GM18909 (cell line): ENCODE measurements at regions not wholly inside any gene's neighbourhood (a gene's known extent, or its start where the extent isn't known, plus 50 kb on each side); places are given as distances from the start of the nearest gene placed in this dataset.

Source experiments
- ATAC-seq: cut with Tn5 transposase; IDR thresholded peaks from one replicate; pipeline ENCODE4 v1.9.1; 2021; ENCODE audit warnings: mild to moderate bottlenecking; ENCODE audit not compliant: unreplicated experiment, poor library complexity

DNA sequence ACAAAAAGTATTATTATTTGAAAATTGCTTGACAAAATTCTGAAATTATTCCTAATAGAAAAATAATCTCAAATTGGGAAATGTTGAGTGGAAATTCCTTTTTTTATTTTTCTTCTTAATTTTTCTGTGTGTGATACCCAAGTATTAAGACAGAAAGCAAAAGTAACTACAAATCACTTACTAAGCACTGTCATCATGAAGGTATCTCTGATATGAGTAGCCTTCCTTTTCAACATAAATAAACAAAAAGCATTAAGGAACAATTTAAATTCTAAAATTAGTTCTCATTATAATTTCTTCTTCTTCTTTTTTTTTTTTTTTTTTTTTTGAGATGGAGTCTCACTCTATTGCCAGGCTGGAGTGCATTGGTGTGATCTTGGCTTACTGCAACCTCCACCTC is 174.2 kb upstream of the RBMS1 start:
- ATAC-seq, result no peak

- no peak for ATAC-seq
Observed at GRCh38 chr2:160670618-160671017, 177.0 kb upstream of the RBMS1 start.

GRCh38 chr2:160672211-160672610 is 178.6 kb upstream of the RBMS1 start:
- ATAC-seq, result no peak

DNA sequence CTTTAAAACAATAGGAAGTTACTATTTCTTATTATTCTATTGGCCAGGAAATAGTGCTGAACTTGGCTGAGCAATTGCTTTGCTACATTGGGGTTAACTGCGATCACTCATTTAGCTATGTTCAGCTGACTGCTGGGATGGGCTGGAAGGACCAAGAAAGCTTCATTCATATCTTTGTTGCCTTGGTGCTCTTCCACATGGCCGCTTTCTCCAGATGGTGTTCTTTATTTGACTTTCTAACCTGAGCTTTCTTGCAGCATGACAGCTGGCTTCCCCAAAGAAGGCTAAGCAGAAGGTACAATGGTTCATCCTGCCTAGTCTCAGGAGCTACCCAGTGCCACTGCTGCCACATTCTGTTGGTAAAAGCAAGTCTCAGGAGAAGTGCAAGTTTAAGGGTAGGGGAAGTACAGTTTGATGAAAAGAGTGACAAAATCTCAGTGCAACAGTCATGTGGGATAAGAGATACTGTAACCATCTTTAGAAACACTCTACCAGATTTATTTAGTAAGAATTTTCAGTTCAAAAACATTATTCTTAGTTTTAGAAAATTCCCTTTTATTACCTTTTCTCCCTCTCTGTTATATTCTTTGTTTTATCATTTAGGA is 180.6 kb upstream of the RBMS1 start:
- ATAC-seq, result no peak

DNA sequence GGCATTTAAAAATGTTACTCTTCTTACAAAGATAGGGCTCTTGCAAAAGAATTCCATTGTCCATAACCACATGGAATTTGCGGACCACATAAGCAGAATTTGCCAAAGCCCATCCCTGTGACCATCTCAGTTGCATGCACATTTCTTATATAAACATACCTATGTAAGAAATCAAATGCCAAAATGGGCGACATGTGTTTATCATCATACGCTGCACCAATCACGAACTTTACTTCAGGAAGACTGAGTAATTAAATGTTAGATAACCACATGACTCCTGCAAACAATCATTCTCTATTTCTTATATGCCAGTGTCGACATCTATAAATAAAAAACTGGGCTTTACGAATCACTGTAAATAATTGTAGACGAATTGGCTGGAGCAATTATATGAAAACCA is 186.1 kb upstream of the RBMS1 start:
- ATAC-seq, result no peak

DNA sequence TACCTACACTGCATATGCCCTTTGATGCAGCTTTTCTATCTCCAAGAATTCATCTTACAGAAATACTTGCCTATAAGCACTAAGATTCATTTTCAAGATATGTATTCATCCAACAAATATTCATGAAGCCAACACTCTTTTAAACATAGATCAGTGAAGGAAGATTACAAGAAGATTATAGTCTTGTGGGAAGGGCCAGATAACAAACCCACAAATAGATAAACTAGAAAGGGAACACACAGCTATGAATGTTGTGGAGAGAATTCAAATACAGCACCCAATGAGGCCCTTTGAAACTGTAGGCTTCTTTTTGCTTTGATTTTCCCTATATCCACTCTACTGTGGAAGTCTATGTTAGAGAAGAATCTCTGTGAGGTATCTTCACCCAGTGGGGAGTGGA is 186.7 kb upstream of the RBMS1 start:
- ATAC-seq, result no peak

DNA sequence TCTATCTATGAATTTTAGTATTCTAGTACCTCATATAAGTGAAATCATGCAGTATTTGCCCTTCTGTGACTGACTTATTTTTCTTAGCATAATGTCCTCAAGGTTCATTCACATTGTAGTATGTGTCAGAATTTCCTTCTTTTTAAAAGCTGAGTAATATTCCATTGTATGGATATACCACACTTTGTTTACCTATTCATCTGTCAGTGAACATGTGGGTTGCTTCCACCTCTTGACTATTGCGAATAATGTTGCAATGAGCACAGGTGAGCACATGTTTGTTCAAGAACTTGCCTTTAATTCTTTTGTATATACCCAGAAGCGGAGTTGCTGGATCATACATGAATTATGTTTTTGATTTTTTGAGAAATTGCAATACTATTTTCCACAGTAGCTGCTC is 187.4 kb upstream of the RBMS1 start:
- ATAC-seq, result no peak

- no peak for ATAC-seq
Observed at GRCh38 chr2:160683206-160683605, 189.6 kb upstream of the RBMS1 start.

- ATAC-seq, result no peak
Observed at GRCh38 chr2:160687629-160688028, 194.0 kb upstream of the RBMS1 start.

DNA sequence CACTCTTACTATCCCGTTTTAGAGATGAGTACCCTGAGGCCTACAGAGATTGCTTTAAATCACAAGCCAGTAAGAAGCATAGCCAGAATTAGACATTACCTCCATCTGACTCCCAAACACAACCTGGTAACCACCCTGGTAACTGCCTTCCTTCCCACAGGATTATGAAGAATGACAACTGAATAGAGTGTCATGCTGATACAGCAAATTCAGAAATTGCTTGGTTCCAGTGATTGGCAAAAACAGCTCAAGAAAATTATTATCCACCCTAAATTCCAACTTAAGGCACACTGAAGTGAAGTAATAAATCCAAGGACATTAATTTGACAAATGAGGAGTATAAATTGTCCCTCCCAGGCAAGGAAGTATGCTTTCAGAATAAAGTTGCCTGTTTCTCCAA is 195.8 kb upstream of the RBMS1 start:
- no peak for ATAC-seq

DNA sequence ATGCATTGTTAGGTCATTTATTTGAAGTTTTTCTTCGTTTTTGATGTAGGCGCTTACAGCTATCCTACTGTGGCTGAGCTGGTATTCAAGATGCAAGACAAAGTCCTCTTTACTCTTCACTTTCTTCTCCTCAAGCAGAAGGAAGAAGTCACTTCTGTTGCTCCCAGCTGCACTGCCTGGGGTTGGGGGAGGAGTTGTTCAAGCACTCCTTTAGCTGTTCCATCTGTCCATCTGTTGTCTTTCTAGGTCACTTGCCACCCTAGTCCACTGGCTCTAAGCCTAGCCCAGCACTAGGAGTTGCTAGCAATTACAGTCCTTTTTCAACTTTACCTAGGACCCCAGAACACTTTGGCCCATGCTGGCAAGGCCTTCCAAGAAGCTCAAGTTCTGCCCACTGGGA is 200.6 kb upstream of the RBMS1 start:
- peak; percentile 17 for ATAC-seq

- peak; percentile 76 for ATAC-seq
Observed at GRCh38 chr2:160694631-160695030, 201.0 kb upstream of the RBMS1 start.

DNA sequence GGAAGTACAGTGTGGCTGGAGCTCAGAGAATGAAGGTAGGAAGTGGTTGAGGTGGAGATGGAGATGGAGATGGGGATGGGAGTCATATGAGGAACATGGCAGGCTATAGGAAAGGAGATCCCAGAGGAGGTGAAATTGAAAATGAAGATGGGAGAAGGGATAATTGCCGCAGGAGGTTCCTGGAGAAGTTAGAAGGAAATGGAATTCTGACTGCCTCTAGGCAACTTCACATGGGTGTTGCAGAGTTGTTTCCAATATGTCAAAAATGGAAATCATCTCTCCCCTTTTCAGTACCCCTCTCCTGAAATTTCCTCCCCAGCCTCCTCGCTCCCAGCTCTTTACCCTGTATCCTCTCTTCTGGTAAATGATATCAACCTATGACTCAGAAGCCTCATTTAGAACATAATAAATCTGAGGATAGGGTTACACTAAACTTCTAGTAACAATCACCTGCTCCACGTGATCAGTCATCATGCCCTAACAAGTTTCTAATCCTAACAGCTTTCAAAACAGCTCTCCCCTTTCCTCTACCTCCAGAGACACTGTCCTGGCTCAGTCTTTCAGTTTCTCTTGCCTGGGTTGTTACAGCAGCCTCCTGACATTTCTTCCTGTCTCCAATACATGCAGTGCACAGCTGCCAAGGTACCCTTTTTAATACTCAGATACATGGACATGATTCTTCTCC is 201.9 kb upstream of the RBMS1 start:
- no peak for ATAC-seq

DNA sequence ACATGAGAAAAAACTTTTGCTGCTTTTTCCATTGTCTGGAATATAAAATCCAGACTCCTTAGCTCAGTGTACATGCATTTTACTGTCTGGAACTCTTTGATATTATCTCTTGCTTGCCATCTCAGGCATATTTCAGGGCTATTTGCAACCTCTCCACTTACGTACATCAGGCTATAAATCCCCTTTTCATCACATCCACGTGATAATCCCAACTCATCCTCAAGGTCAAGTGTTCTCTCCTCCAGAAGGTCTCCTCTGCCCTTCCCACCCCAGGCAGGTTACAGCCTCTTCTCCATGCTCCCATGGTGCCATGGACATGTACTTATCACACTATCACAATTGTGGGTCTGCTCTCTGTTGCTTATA is 202.5 kb upstream of the RBMS1 start:
- no peak for ATAC-seq

- ATAC-seq, result no peak
Observed at GRCh38 chr2:160697817-160698216, 204.2 kb upstream of the RBMS1 start.

DNA sequence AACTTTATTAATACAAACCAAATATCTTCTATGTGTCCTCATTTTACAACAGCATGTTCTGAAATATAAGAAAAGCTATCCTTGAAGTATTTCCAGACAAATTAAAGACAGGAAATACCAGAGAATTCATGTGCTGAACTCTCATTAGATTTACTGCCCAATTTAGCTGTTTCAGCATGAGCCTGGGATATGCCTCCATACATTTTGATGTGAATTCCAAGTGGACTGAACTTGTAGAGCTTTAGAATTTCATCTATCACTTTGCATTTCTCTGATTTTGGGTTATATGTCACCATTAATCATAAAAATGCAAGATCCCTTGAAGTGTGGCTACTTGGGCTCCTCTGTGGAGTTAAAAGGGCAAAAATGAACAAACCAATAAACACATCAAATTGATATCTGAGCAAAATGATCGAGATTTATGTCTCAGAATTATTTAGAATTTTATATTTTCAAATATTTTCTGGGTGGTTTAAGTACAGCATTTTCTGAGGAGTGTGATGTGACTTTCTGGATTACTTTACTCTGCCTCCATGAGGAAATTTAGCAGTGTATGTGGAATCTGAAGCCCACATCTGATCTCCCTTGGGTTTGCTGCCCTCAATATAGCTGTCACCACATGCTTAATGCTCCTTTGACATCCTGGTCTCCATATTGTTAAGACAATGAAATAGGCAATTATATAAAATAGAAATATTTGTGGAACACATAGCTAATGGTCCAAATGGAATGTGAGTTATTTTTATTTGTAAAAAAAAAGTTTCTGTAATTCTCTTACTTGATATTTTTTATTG is 206.6 kb upstream of the RBMS1 start:
- ATAC-seq, result no peak

GRCh38 chr2:160701822-160702221 is 208.2 kb upstream of the RBMS1 start:
- no peak for ATAC-seq

GRCh38 chr2:160702754-160703153 is 209.1 kb upstream of the RBMS1 start:
- ATAC-seq, result no peak

- ATAC-seq, result peak; percentile 95
Observed at GRCh38 chr2:160703648-160704585, 210.3 kb upstream of the RBMS1 start.

DNA sequence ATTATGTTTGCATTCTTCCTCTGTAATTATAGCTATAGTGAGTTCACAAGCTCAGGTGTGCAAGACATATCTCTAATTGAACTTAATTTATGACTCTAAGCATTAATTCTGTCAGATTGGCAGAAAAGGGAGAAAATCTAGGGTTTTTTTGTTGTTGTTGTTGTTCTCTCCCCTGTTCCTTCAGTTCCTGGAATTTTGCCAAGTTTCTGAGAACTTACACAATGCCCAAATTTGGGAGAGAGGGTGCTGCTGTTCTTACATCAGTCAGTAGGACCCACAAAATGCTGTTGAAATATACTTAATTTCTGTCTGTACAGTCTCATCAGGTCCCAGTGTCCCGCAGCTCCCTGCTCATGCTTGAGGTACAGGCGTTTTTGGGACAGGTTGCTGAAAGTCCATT is 221.8 kb upstream of the RBMS1 start:
- no peak for ATAC-seq

GRCh38 chr2:160719116-160719515 is 225.5 kb upstream of the RBMS1 start:
- no peak for ATAC-seq
